Esophagus muscularis mucosa (tissue), 4 donors: ENCODE measurements at regions not wholly inside any gene's neighbourhood (a gene's known extent, or its start where the extent isn't known, plus 50 kb on each side); places are given as distances from the start of the nearest gene placed in this dataset.

Experiments used
- DNase-seq: peaks from one replicate; pipeline ENCODE4 v3.0.0-alpha.2; 2017; ENCODE audit errors: extremely low spot score
- H3K27ac ChIP-seq, 4 donors: fragments of 200-600 bp; sonication (generic); replicated peaks in 1 of 4; 1 replicate in 3 of 4; 2 replicates in 1 of 4; pipeline ENCODE4 v1.5.1; 2016 to 2019; ENCODE audit warnings: mild to moderate bottlenecking in 1 of 4
- H3K27me3 ChIP-seq, 4 donors: fragments of 200-600 bp; sonication (generic); one replicate each; pipeline versions ENCODE4 v1.5.1 to v1.6.0; 2016 to 2019
- H3K36me3 ChIP-seq, 4 donors: fragments of 200-600 bp; sonication (generic); one replicate each; pipeline ENCODE4 v1.5.1; 2016 to 2019
- H3K4me1 ChIP-seq, 4 donors: fragments of 200-600 bp; sonication (generic); one replicate each; pipeline ENCODE4 v1.5.1; 2016 to 2019
- H3K4me3 ChIP-seq, 4 donors: fragments of 200-600 bp; sonication (generic); 1 replicate in 2 of 4; 2 replicates in 2 of 4; pipeline ENCODE4 v1.5.1; 2016 to 2019; ENCODE audit warnings: mild to moderate bottlenecking in 4 of 4, moderate library complexity in 1 of 4
- H3K9me3 ChIP-seq, 4 donors: fragments of 200-600 bp; sonication (generic); 1 replicate in 3 of 4; 2 replicates in 1 of 4; pipeline ENCODE4 v1.5.1; 2016 to 2019
- CTCF ChIP-seq, 3 experiments: fragments of 200-600 bp in 2 of 3; fragments of 450-650 bp in 1 of 3; sonication (generic) in 2 of 3; IDR thresholded peaks; one replicate each; pipeline ENCODE4 v1.5.1; 2017 to 2019; ENCODE audit warnings: antibody characterized with exemption in 3 of 3, mild to moderate bottlenecking in 2 of 3, moderate library complexity in 1 of 3
- EP300 ChIP-seq: sonication (generic); formaldehyde crosslinking; IDR thresholded peaks from one replicate; pipeline ENCODE4 v1.6.1; 2017; ENCODE audit warnings: antibody characterized with exemption
- POLR2A ChIP-seq: fragments of 450-650 bp; IDR thresholded peaks from one replicate; pipeline ENCODE4 v1.6.1; 2017; ENCODE audit warnings: antibody characterized with exemption, moderate library complexity, mild to moderate bottlenecking, low read depth
- POLR2AphosphoS5 ChIP-seq, 2 donors: sonication (generic); formaldehyde crosslinking; IDR thresholded peaks; one replicate each; pipeline ENCODE4 v1.6.1; 2017; ENCODE audit warnings: antibody characterized with exemption in 2 of 2
- WGBS: methylation state at CpG from one replicate; pipeline ENCODE4 v1.1.5; 2018; 5-methylcytosine and 5-hydroxymethylcytosine counted together
- intact Hi-C: fragments of 100-400 bp; cut with DNase I; formaldehyde crosslinking; loops from one replicate; pipeline ENCODE4 v1.15.1; 2023

- Histone ChIP-seq H3K9me3 (no peaks in the 10 kb centered on the region), H3K27me3 (no peaks in the 10 kb centered on the region), H3K36me3 (no peaks in the 10 kb centered on the region), H3K27ac (peak overlapping the region in 1 of 4 donors; percentile 32), H3K4me3 (no peak overlapping the region), H3K4me1 (peaks cover 0 to 28% (median 15%) of the 10 kb centered on the region in 4 donors)
- WGBS = 46% methylated on average over 4 of the region's 4 CpGs
- no peak for TF ChIP-seq CTCF (IDR thresholded peaks at IDR 0.05)
- no peak for TF ChIP-seq EP300
- TF ChIP-seq POLR2A = no peak
- no peak for TF ChIP-seq POLR2AphosphoS5 (IDR thresholded peaks at IDR 0.05)
- intact Hi-C loops = no loop called here
- DNase-seq = no peak
These were observed 134.8 kb upstream of the PPARGC1A start for GRCh38 chr4:24024605-24025004.

- peak overlapping the region in 1 of 4 donors; percentile 32 for H3K27ac ChIP-seq
- WGBS = 63% methylated on average over 4 of the region's 4 CpGs
- intact Hi-C loops = no loop called here
These were observed 134.3 kb upstream of the PPARGC1A start for GRCh38 chr4:24024157-24024556.

GRCh38 chr4:24015782-24016181 lies 125.9 kb upstream of the PPARGC1A start:
- Histone ChIP-seq H3K27ac (no peak overlapping the region), H3K36me3 (no peaks in the 10 kb centered on the region), H3K27me3 (no peaks in the 10 kb centered on the region), H3K4me1 (no peaks in the 10 kb centered on the region), H3K4me3 (no peak overlapping the region), H3K9me3 (no peaks in the 10 kb centered on the region)
- 88% methylated on average over 1 of the region's 1 CpG for WGBS
- TF ChIP-seq CTCF (IDR thresholded peaks at IDR 0.05) = no peak
- no peak for TF ChIP-seq POLR2AphosphoS5 (IDR thresholded peaks at IDR 0.05)
- intact Hi-C loops = no loop called here
- DNase-seq = no peak

More at GRCh38 chr4:24024157-24024556, 134.3 kb upstream of the PPARGC1A start:
- peak; percentile 25 to 64 for TF ChIP-seq POLR2AphosphoS5 (IDR thresholded peaks at IDR 0.05)
- TF ChIP-seq EP300 = no peak
- TF ChIP-seq POLR2A = no peak
- no peak for DNase-seq
- H3K9me3 ChIP-seq = no peaks in the 10 kb centered on the region
- H3K27me3 ChIP-seq = no peaks in the 10 kb centered on the region
- H3K4me1 ChIP-seq = peaks cover 0 to 28% (median 15%) of the 10 kb centered on the region in 4 donors
- no peak overlapping the region for H3K4me3 ChIP-seq
- no peaks in the 10 kb centered on the region for H3K36me3 ChIP-seq

- Histone ChIP-seq H3K4me1 (no peaks in the 10 kb centered on the region), H3K27ac (no peak overlapping the region), H3K9me3 (no peaks in the 10 kb centered on the region), H3K4me3 (no peak overlapping the region), H3K36me3 (no peaks in the 10 kb centered on the region), H3K27me3 (no peaks in the 10 kb centered on the region)
- 72% methylated on average over 8 of the region's 8 CpGs for WGBS
- intact Hi-C loops = no loop called here
- TF ChIP-seq POLR2A (no peak), CTCF (IDR thresholded peaks at IDR 0.05) (no peak), POLR2AphosphoS5 (IDR thresholded peaks at IDR 0.05) (no peak), EP300 (no peak)
- DNase-seq = no peak
These were observed 124.0 kb upstream of the PPARGC1A start for GRCh38 chr4:24013668-24014422.

DNA sequence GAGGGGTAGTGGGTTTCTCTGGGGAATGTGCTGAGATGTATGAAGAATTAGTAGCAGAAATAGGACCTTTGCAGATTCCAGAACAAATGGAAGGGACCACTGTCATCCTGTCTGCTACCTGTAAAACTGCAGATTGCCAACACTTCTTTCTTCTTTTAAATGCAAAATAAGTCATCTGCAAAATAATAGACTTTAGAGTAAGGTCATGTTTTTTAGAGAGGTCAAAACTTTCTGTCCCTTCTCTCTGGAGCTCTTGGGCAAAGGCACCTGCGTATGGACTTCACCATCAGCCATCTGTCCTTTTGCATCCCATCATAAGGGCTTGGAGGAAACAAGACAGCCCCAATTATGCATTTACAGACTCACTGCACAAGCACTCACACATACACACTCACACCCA lies 121.1 kb upstream of the PPARGC1A start:
- TF ChIP-seq POLR2AphosphoS5 (IDR thresholded peaks at IDR 0.05) (no peak), POLR2A (no peak), EP300 (no peak), CTCF (IDR thresholded peaks at IDR 0.05) (no peak)
- Histone ChIP-seq H3K36me3 (no peaks in the 10 kb centered on the region), H3K4me3 (no peak overlapping the region), H3K9me3 (no peaks in the 10 kb centered on the region), H3K27ac (no peak overlapping the region), H3K27me3 (no peaks in the 10 kb centered on the region), H3K4me1 (no peaks in the 10 kb centered on the region)
- 76% methylated on average over 1 of the region's 1 CpG for WGBS
- DNase-seq = no peak
- intact Hi-C loops = no loop called here
